Right lobe of liver (tissue), 6 donors: ENCODE measurements at regions not wholly inside any gene's neighbourhood (a gene's known extent, or its start where the extent isn't known, plus 50 kb on each side); places are given as distances from the start of the nearest gene placed in this dataset.

Experiments used
- ATAC-seq, 4 donors: fragments of 200-7000 bp; cut with Tn5 transposase; one replicate each; pipeline ENCODE4 v1.9.1; 2020; ENCODE audit warnings: mild to moderate bottlenecking in 4 of 4, moderate library complexity in 4 of 4
- DNase-seq, 3 donors: peaks; one replicate each; pipeline ENCODE4 v3.0.0-alpha.2; 2020
- H3K27ac ChIP-seq, 3 donors: fragments of 200-600 bp; one replicate each; pipeline ENCODE4 v1.8.0; 2022
- H3K27me3 ChIP-seq, 2 donors: fragments of 200-600 bp; one replicate each; pipeline ENCODE4 v1.8.0; 2022
- H3K36me3 ChIP-seq, 4 donors: fragments of 200-600 bp; sonication (generic) in 1 of 4; one replicate each; pipeline versions ENCODE4 v1.5.1 to v1.8.0; 2017 to 2022; ENCODE audit warnings: control low read depth in 1 of 4
- H3K4me1 ChIP-seq, 4 donors: fragments of 200-600 bp; sonication (generic) in 1 of 4; one replicate each; pipeline versions ENCODE4 v1.5.1 to v1.8.0; 2017 to 2022; ENCODE audit warnings: control low read depth in 1 of 4
- H3K4me3 ChIP-seq, 3 donors: fragments of 200-600 bp; one replicate each; pipeline ENCODE4 v1.8.0; 2022
- H3K9me3 ChIP-seq, 4 donors: fragments of 200-600 bp; sonication (generic) in 1 of 4; one replicate each; pipeline versions ENCODE4 v1.5.1 to v1.8.0; 2017 to 2022; ENCODE audit warnings: control low read depth in 1 of 4
- POLR2A ChIP-seq: fragments of 450-650 bp; IDR thresholded peaks from one replicate; pipeline ENCODE4 v1.6.1; 2017; ENCODE audit warnings: antibody characterized with exemption, mild to moderate bottlenecking
- WGBS: methylation state at CpG from one replicate; pipeline ENCODE4 v1.1.6; 2018; ENCODE audit warnings: low coverage, low lambda C conversion rate; ENCODE audit not compliant: insufficient coverage; ENCODE audit errors: missing lambda C conversion rate; 5-methylcytosine and 5-hydroxymethylcytosine counted together
- intact Hi-C, 2 donors: fragments of 100-400 bp; cut with DNase I; formaldehyde crosslinking; loops; one replicate each; pipeline versions ENCODE4 v1.11.2 to v1.14.1; 2022
- TF ChIP-seq, protein P1 (sequence below), 4 donors: fragments of 200-600 bp in 3 of 4; fragments of 450-650 bp in 1 of 4; IDR thresholded peaks; one replicate each; pipeline versions ENCODE4 v1.5.1 to v1.8.0; 2016 to 2022; ENCODE audit warnings: antibody characterized with exemption in 4 of 4, mild to moderate bottlenecking in 2 of 4
- donor health status: DM: no; HTN: yes; CAD: no.
- donor health status: DM: no; HTN: no; CAD: no.
- donor health status: DM: no; HTN: no; CAD: no.
- donor health status: DM: no; HTN: yes; CAD: no.
- donor health status: DM: no; HTN: yes; CAD: no.

DNA sequence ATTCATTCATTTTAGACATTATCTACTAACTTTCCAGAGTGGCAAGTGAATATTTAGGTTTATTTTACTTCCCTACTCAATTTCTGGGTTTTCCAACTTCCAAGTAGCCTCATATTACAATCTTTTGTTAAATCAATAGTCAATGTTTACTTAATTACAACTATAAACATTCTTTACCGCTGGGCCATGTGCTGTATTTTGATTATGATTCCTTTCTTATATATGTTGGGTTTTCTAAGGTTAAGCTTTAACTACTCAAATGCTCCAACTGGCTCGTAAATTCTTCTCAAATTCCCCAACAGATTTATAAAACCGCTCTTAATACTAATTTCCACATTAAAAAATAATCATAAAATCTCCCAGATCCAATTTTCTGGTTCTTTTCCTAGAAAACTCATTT lies 110.1 kb upstream of the ABCA1 start:
- Histone ChIP-seq H3K27me3 (no peaks in the 10 kb centered on the region), H3K27ac (no peak overlapping the region), H3K4me1 (no peaks in the 10 kb centered on the region), H3K4me3 (no peak overlapping the region), H3K36me3 (no peaks in the 10 kb centered on the region), H3K9me3 (no peaks in the 10 kb centered on the region)
- WGBS = 69% methylated on average over 3 of the region's 3 CpGs
- intact Hi-C loops = no loop called here
- TF ChIP-seq, protein P1, sequence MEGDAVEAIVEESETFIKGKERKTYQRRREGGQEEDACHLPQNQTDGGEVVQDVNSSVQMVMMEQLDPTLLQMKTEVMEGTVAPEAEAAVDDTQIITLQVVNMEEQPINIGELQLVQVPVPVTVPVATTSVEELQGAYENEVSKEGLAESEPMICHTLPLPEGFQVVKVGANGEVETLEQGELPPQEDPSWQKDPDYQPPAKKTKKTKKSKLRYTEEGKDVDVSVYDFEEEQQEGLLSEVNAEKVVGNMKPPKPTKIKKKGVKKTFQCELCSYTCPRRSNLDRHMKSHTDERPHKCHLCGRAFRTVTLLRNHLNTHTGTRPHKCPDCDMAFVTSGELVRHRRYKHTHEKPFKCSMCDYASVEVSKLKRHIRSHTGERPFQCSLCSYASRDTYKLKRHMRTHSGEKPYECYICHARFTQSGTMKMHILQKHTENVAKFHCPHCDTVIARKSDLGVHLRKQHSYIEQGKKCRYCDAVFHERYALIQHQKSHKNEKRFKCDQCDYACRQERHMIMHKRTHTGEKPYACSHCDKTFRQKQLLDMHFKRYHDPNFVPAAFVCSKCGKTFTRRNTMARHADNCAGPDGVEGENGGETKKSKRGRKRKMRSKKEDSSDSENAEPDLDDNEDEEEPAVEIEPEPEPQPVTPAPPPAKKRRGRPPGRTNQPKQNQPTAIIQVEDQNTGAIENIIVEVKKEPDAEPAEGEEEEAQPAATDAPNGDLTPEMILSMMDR (IDR thresholded peaks at IDR 0.05) = no peak
- no peak for TF ChIP-seq POLR2A
- no peak for DNase-seq
- ATAC-seq = no peak

GRCh38 chr9:105039175-105039799 lies 111.3 kb upstream of the ABCA1 start:
- no peak for TF ChIP-seq POLR2A
- TF ChIP-seq, protein P1 (IDR thresholded peaks at IDR 0.05) = no peak
- H3K9me3 ChIP-seq = no peaks in the 10 kb centered on the region
- no peaks in the 10 kb centered on the region for H3K36me3 ChIP-seq
- intact Hi-C loops = no loop called here
- no peak overlapping the region for H3K4me3 ChIP-seq
- H3K27me3 ChIP-seq = no peaks in the 10 kb centered on the region
- no peak for ATAC-seq
- no peak overlapping the region for H3K27ac ChIP-seq
- no peaks in the 10 kb centered on the region for H3K4me1 ChIP-seq
- no peak for DNase-seq
- 64% methylated on average over 1 of the region's 3 CpGs for whole genome bisulfite sequencing

DNA sequence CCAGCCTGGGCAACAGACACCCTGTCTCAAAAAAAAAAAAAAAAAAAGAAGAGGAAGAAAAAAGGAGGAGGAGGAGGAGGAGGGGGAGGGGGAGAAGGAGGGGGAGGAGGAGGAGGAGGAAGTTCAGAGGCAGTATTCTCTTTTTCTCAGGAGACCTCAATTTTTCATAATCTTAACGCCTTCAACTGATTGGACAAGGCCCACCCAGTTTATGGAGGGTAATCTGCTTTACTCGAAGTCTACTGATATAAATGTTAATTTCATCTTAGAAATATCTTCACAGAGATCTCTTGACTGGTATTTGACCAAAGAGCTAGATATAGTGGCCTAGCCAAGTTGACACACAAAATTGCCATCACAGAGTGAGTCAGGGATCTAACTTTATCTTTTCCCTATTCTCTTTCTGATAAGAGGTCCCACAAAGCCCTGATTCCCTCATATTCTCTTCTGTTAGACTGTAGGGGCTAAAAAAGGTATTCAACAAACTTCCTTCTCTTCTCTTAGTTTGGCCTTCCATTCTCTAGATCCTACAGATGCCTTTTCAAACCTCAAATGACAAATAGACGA lies 115.5 kb upstream of the ABCA1 start:
- Histone ChIP-seq H3K36me3 (no peaks in the 10 kb centered on the region), H3K9me3 (no peaks in the 10 kb centered on the region), H3K4me1 (no peaks in the 10 kb centered on the region), H3K4me3 (no peak overlapping the region), H3K27ac (no peak overlapping the region), H3K27me3 (no peaks in the 10 kb centered on the region)
- TF ChIP-seq, protein P1 (IDR thresholded peaks at IDR 0.05) = no peak
- no peak for TF ChIP-seq POLR2A
- no peak for DNase-seq
- intact Hi-C loops = no loop called here
- 74% methylated on average over 3 of the region's 3 CpGs for WGBS
- no peak for ATAC-seq

DNA sequence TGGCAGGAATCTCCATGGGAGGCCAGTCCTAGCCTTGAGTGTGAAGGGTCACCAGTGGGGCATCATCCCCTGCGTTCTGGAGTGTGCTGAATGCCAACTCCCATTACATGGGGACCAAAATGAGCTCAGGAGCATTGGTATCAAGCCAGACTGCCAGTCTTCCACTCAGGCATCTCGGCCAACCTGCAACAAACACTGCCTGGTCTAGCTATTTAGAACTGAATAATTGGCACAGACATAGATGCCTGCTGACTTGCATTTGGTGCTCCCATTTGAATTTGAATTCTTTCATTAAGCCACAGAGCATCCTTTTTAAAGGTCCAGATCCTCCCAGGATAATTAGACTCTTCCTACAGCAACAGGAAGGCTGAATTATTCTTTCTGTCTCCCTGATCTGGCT lies 116.6 kb upstream of the ABCA1 start:
- TF ChIP-seq POLR2A = no peak
- TF ChIP-seq, protein P1 (IDR thresholded peaks at IDR 0.05) = no peak
- H3K27ac ChIP-seq = no peak overlapping the region
- no peaks in the 10 kb centered on the region for H3K36me3 ChIP-seq
- no peaks in the 10 kb centered on the region for H3K9me3 ChIP-seq
- H3K4me1 ChIP-seq = no peaks in the 10 kb centered on the region
- intact Hi-C loops = no loop called here
- ATAC-seq (no peak), DNase-seq (no peak)
- WGBS = 20% methylated on average over 1 of the region's 2 CpGs
- no peaks in the 10 kb centered on the region for H3K27me3 ChIP-seq
- no peak overlapping the region for H3K4me3 ChIP-seq
